ENCODE measurements at regions not wholly inside any gene's neighbourhood (a gene's known extent, or its start where the extent isn't known, plus 50 kb on each side); places are given as distances from the start of the nearest gene placed in this dataset.

DNA sequence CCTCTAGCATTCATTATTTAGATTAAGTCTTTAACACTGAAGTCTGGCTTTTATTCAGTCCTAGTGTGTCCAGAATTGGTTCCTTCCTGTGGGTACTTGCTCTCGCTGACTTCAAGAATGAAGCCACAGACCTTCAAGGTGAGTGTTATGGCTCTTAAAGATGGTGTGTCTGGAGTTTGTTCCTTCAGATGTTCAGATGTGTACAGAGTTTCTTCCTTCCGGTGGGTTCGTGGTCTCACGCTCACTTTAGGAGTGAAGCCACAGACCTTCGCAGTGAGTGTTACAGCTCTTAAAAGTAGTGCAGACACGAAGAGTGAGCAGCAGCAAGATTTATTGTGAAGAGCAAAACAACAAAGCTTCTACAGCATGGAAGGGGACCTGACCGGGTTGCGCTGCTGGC lies 860.6 kb downstream of the STIM2 start:
- no peak for TF ChIP-seq POLR2A (IDR thresholded peaks at IDR 0.05; ENCODE audit: low read depth, low read length)
- TF ChIP-seq TAF1 (IDR thresholded peaks at IDR 0.05; ENCODE audit: borderline replicate concordance, low read depth, low read length): no peak
- no peak for TF ChIP-seq POLR2AphosphoS5 (IDR thresholded peaks at IDR 0.05; ENCODE audit: low read depth, low read length)
